Endothelial cell (in vitro differentiated cells): ENCODE measurements at regions not wholly inside any gene's neighbourhood (a gene's known extent, or its start where the extent isn't known, plus 50 kb on each side); places are given as distances from the start of the nearest gene placed in this dataset.

Source experiments
- DNase-seq: peaks from one replicate; pipeline ENCODE4 v3.0.0; 2021; ENCODE audit warnings: low spot score
- H3K27ac Mint-ChIP-seq: one replicate; pipeline ENCODE4 v1.8.0; 2021; ENCODE audit warnings: mixed read lengths, inconsistent platforms; ENCODE audit not compliant: unreplicated experiment
- H3K27me3 Mint-ChIP-seq: one replicate; pipeline ENCODE4 v1.8.0; 2021; ENCODE audit warnings: mild to moderate bottlenecking, moderate library complexity, mixed read lengths, inconsistent platforms; ENCODE audit not compliant: unreplicated experiment
- H3K36me3 Mint-ChIP-seq: one replicate; pipeline ENCODE4 v1.8.0; 2021; ENCODE audit warnings: mild to moderate bottlenecking, low read depth, mixed read lengths, inconsistent platforms; ENCODE audit not compliant: unreplicated experiment
- H3K4me1 Mint-ChIP-seq: one replicate; pipeline ENCODE4 v1.8.0; 2021; ENCODE audit warnings: mild to moderate bottlenecking, mixed read lengths, inconsistent platforms; ENCODE audit not compliant: unreplicated experiment
- H3K4me3 Mint-ChIP-seq: one replicate; pipeline ENCODE4 v1.8.0; 2021; ENCODE audit warnings: mild to moderate bottlenecking, mixed read lengths, inconsistent platforms; ENCODE audit not compliant: unreplicated experiment
- H3K9me3 Mint-ChIP-seq: one replicate; pipeline ENCODE4 v1.8.0; 2021; ENCODE audit warnings: mixed read lengths, inconsistent platforms; ENCODE audit not compliant: unreplicated experiment
- TF ChIP-seq, protein P1 (sequence below): fragments of 200-600 bp; sonication (generic); IDR thresholded peaks from one replicate; pipeline ENCODE4 v1.5.0; 2021; ENCODE audit warnings: antibody characterized with exemption; ENCODE audit not compliant: unreplicated experiment

DNA sequence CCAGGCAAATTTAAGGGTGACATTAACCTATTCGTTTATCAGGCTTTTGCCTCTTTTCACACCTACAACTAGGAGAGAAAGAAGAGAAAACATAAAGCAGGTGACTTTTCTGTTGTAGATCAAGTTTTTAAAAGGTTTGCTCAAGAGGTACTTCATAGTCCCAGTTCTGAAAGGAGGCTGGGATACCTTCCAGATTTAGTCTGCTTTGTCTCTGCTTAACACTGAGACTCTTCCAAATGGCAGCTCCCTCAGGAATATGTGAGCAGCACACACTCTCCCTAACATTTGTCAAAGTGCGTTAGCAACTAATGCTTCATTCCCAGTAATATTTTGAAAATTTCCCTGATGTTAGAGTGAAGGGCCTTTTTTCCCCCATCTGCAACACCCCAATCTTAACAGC lies 133.7 kb upstream of the RASSF8 start:
- no peaks in the 10 kb centered on the region for H3K27me3 Mint-ChIP-seq
- H3K9me3 Mint-ChIP-seq, result no peaks in the 10 kb centered on the region
- H3K27ac Mint-ChIP-seq, result no peak overlapping the region
- H3K4me1 Mint-ChIP-seq, result peaks cover 3% of the 10 kb centered on the region
- H3K36me3 Mint-ChIP-seq, result no peaks in the 10 kb centered on the region
- TF ChIP-seq, protein P1, sequence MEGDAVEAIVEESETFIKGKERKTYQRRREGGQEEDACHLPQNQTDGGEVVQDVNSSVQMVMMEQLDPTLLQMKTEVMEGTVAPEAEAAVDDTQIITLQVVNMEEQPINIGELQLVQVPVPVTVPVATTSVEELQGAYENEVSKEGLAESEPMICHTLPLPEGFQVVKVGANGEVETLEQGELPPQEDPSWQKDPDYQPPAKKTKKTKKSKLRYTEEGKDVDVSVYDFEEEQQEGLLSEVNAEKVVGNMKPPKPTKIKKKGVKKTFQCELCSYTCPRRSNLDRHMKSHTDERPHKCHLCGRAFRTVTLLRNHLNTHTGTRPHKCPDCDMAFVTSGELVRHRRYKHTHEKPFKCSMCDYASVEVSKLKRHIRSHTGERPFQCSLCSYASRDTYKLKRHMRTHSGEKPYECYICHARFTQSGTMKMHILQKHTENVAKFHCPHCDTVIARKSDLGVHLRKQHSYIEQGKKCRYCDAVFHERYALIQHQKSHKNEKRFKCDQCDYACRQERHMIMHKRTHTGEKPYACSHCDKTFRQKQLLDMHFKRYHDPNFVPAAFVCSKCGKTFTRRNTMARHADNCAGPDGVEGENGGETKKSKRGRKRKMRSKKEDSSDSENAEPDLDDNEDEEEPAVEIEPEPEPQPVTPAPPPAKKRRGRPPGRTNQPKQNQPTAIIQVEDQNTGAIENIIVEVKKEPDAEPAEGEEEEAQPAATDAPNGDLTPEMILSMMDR, result no peak
- H3K4me3 Mint-ChIP-seq, result no peak overlapping the region
- no peak for DNase-seq

DNA sequence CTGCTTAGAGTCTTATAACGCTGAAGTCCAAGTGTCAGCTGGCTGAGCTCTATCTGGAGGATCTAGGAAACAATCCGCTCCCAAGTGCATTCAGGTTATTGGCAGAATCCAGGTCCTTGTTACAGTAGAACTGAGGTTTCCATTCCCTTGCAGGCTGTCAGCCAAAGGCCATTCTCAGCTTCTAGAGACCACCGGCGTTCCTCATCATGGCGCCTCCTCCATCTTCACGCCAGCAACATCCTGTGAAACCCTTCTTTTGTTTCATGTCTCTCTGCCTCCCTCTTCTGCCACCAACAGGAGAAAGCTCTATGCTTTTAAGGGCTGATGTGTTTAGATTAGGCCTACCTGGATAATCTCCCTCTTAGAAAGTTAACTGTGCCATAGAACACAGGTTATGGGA lies 133.0 kb upstream of the RASSF8 start:
- Mint-ChIP-seq H3K4me3 (no peak overlapping the region), H3K9me3 (no peaks in the 10 kb centered on the region), H3K36me3 (no peaks in the 10 kb centered on the region), H3K4me1 (no peaks in the 10 kb centered on the region), H3K27ac (no peak overlapping the region), H3K27me3 (no peaks in the 10 kb centered on the region)
- TF ChIP-seq, protein P1, result no peak
- DNase-seq, result no peak

DNA sequence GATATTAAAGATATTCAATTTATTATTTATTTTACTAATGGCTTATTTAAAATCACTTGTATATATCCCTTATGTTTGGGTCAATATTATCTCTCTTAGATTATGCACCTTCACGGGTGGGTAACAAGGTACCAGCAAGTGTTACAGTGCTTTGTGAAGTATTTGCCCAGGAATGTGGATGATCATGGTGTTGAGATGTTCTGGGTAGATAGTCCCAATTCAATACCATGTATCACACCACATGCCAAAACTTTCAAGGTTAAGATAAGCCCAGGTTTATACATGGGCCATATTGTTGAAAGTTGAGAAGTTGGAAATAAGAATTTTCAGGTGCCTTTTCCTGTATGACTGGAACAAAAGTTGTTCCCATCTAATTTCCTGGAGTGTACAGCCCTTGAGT lies 131.3 kb upstream of the RASSF8 start:
- H3K4me3 Mint-ChIP-seq, result no peak overlapping the region
- H3K4me1 Mint-ChIP-seq, result no peaks in the 10 kb centered on the region
- H3K36me3 Mint-ChIP-seq, result no peaks in the 10 kb centered on the region
- H3K9me3 Mint-ChIP-seq, result no peaks in the 10 kb centered on the region
- TF ChIP-seq, protein P1, result no peak
- no peak overlapping the region for H3K27ac Mint-ChIP-seq
- no peak for DNase-seq
- H3K27me3 Mint-ChIP-seq, result no peaks in the 10 kb centered on the region

DNA sequence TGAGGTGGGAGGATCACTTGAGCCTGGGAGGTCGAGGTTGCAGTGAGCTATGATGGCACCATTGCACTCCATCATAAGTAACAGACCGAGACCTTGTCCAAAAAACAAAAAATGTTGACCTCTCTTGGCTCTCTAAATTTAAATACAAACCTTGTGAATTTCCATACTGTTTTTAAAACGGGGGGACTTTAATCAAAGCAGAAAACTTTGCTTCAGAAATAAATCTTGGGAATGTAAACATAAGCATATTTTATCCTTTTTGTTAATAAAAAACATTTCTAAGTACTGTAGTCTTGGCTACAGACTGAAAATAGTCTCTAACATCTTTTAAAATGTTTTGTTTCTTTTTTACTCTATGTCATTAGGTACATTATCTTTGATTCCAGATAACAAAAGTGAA lies 130.7 kb upstream of the RASSF8 start:
- no peaks in the 10 kb centered on the region for H3K4me1 Mint-ChIP-seq
- H3K9me3 Mint-ChIP-seq, result no peaks in the 10 kb centered on the region
- TF ChIP-seq, protein P1, result no peak
- no peak overlapping the region for H3K27ac Mint-ChIP-seq
- H3K36me3 Mint-ChIP-seq, result no peaks in the 10 kb centered on the region
- H3K4me3 Mint-ChIP-seq, result no peak overlapping the region
- DNase-seq, result no peak
- peaks cover 1% of the 10 kb centered on the region for H3K27me3 Mint-ChIP-seq

DNA sequence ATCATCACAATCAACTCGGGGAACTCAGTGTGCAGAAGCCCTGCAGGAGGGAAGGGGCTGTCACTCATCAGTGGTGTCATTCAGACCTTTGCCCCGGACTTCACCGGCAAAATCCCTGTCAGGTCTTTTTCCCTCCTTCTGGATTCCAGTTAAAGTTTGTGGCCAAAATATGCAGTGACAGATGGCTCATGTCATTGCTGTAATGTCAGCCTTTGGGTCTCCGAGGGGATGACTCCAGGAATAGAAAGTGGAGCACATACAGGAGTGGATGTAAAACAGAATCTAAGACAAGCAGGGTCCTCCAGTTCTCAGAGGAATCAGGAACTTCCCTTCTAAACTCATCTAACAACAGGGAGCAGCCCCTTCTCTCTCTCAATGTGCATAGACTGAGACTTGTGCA lies 130.3 kb upstream of the RASSF8 start:
- DNase-seq, result no peak
- TF ChIP-seq, protein P1, result no peak
- Mint-ChIP-seq H3K27me3 (peaks cover 1% of the 10 kb centered on the region), H3K4me1 (no peaks in the 10 kb centered on the region), H3K27ac (no peak overlapping the region), H3K9me3 (no peaks in the 10 kb centered on the region), H3K4me3 (no peak overlapping the region), H3K36me3 (no peaks in the 10 kb centered on the region)
